GM10847 (cell line): ENCODE measurements at regions not wholly inside any gene's neighbourhood (a gene's known extent, or its start where the extent isn't known, plus 50 kb on each side); places are given as distances from the start of the nearest gene placed in this dataset.

Source experiments
- POLR2A ChIP-seq: IDR thresholded peaks from 2 replicates; pipeline ENCODE4 v1.6.1; 2011; ENCODE audit not compliant: insufficient read length; ENCODE audit errors: extremely low read depth

DNA sequence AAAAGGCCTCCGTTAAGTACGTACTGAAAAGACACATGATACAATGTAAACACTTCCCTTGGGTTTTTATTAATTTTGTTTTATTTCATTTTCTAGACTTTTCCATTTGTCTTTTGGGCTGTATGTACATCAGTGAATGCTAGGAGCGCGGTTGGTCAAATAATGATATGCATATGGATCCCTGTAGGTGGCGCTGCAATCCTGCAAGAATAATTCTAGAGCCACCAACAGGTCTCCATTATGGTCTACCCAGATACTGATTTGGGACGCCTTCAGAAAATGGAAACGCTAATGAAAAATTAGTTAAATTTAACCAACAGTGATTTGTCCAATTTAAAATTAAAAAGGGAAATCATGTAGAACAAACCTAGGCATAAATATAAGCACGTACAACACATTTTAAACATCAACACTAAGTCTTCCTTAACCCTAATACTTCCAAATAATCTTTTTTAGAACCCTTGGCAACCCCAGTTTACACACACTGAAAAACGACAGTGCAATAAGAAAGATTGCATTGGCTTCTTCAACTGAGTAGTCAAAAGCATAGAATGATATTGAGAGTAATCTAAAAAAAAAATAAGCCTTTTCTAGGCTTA is 433.5 kb downstream of the RFPL4B start:
- no peak for TF ChIP-seq POLR2A

DNA sequence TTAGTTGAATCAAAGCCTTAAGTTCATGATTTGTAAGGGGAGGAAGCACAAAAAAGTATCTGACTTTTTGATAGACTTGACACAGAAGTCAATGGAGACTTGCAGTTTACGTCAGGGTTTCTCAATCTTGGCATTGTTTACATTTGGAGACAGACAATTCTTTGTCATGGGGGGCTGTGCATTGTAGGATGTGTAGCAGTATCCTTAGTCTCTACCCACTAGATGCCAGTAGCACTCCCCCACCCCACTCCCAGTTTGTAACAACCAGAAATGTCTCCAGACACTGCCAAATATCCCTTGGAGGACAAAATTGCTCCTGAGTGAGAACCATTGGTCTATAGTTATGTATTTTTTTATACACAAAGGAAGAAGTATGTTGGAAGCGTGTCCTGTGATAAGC is 434.1 kb downstream of the RFPL4B start:
- no peak for TF ChIP-seq POLR2A

DNA sequence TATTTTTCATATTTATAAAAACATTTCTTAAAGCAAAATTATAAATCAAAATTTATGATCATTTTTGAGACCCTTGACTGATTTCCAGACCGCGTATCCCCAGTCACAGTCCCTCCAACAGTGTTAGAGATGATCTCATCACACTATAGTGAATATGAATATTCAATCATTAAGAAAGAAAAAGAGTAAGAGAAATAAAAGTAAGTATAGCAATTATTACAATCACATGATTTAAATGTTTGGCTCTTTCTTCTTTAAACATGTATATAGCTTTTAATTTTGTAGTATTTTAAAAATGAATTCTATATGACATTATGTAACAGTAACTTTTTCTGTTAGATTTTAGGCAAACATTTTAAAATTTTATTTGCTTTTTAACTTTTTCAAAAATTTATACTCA is 438.3 kb downstream of the RFPL4B start:
- no peak for TF ChIP-seq POLR2A

DNA sequence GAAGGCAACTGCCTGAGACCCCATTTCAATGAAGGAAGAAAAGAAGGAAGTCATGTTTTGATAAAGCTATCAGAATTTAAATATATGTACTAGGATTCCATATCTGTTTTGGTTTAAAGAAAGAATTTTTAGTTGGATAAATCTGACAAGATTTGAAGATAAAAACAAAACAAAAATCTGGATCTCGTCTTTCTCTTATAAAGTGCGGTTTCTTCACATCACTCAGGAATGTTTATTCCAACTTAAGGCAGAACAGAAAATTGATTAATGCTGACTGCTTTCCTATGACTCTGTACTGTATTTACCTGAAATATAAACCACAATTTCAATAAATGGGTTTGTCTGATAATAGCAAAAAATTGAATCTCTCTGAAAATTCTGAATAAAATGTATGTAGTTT is 439.7 kb downstream of the RFPL4B start:
- no peak for TF ChIP-seq POLR2A

DNA sequence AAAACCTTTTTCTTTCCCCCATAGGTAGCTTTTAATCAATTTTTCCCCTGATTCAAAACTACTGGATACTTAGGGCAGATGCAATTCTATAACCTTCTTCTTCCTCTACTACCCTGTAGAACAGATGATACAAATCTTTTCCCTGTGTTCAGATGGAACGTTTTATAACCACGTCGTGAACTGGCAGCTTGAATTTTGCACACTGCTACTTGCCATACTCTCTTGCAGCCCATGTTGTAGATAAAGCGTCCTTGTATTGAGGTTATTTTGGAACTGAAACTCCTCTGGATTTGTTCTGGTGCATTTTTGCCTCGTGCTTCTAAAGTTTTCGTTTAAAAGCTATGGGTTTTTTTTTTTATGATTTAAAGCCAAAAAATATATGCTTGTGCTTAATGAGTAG is 440.2 kb downstream of the RFPL4B start:
- no peak for TF ChIP-seq POLR2A

DNA sequence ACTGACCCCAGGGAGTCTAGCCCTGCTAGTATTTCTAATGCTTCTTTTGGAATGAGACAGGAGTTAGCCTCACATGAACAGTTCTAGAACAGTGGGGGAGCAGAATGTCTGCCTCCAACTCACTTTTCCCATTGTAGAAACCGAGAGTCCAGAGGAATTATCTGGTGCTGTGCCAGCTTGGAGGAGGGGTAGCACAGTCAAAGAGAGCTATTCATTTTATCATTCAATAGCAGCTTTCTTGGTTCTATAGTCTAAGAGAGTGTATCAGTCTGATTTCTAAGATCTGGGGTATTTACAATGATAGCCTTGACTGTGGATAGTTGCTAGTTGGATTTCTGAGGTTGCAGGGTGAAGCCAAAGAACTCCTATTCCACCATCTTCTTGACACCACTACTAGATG is 448.2 kb downstream of the RFPL4B start:
- TF ChIP-seq POLR2A = no peak

DNA sequence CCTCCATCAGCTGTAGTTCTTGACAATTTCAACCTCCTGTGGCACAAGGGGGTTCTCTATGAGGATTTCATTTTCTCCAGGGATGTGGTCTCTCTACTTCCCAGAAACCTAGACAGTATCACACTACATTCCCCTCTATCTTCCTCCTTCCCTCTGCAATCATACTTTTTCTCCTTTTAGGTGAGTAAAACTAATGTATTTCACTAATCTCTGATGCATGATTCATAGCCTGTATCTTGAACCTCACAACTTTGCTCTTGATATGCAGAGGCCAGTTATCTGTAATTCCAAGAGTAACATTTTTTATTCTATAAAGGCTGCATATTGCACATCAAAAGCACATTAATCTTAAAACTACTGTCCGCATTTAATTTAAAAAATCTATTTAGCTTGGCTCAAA is 449.6 kb downstream of the RFPL4B start:
- no peak for TF ChIP-seq POLR2A

DNA sequence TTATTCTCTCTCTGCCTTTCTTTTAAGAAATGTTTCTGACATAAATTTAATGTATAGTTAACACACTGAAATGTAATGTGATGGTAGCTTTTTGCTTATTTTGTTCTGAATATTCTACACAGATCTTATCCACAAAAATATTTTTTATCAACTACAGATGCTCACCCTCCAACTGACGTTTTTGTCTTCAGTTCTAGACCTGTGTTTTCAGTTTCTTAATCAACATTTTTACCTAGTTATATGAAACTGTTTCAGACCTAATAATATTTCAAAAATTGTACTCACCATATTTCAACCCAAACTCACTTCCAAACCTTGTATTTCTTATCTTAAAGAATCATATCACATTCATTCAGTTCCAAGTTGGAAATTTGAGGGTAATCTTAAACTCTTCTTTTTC is 452.8 kb downstream of the RFPL4B start:
- TF ChIP-seq POLR2A = no peak

DNA sequence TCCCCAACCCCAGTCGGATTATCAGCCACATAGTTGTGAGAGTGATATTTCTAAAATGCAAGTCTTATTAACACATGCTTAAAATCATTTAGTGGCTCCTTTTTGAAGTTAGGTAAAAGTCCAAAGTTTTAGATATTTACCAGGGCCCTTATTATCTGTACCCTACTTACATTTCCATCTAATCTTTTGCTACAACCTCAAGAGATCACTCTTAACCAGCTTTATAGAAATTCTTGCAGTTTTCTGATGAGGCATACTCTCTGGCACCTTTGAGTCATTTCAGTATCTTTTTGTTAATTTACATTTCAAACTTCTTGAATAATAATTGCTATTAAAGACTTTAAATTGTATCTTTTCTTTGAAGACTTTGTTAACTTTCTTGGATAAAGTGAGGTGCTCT is 453.3 kb downstream of the RFPL4B start:
- TF ChIP-seq POLR2A = no peak

DNA sequence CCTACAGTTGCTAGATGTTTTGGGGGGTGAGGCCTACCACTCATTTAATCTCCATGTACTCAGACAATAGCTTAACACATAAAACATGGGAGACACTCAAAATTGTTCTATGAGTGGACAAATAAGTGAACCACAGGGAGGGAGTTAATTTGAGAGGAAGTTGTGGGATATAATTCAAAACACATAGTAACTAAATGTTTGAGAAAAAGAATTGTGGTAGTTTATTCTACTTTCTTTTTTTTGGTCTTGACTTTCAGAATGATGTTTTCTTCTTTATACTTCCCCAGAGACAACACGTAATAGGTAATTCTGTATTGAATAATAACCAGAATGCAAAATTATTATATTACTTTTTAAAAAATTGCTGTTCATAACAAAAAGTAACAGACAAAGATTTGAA is 453.8 kb downstream of the RFPL4B start:
- TF ChIP-seq POLR2A = no peak

DNA sequence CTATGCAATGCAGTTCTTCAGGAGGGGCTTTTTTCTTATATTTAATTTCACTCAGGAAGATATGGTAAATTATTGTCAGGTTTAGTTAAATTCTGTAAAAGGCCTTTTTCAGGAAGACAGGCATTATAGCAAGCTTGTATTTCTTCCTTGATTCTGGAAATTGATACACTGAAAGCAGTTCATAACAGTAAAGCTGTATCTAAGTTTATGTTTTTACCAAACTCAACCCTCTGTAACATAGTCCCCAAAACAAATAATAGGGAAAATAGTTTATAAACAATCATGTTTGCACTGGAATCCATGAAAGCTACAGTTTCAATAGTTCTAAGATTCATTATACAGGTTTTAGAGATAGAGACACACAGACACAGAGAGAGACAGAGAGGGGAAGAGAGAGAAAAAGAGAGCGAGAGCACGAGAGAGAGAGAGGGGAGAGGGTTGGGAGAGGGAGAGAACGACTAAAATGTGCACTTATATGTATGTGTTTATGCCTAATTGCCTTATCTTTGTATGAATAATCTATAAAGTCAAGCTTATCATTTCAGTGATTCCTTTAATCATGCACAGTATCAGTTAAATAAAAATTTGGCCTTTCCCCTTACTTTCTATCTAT is 454.4 kb downstream of the RFPL4B start:
- no peak for TF ChIP-seq POLR2A

DNA sequence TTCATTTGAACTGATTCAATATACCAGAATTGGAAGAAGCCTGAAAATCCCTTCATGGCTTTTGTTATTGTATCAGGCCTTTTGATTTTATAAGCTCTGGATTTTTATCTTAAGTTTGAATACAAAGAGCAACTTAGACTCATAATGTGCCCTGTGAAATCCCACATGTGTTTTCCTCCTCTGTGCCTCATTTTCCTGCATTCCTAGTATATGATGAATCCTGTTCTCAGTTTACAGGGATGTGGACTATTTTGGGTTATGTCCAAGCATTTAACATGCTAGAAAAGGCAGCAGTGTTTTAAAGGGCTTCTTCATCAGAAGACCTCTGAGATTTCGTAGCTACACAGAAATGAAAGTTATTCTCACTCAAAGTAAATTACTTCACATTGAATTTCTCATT is 455.0 kb downstream of the RFPL4B start:
- TF ChIP-seq POLR2A = no peak

DNA sequence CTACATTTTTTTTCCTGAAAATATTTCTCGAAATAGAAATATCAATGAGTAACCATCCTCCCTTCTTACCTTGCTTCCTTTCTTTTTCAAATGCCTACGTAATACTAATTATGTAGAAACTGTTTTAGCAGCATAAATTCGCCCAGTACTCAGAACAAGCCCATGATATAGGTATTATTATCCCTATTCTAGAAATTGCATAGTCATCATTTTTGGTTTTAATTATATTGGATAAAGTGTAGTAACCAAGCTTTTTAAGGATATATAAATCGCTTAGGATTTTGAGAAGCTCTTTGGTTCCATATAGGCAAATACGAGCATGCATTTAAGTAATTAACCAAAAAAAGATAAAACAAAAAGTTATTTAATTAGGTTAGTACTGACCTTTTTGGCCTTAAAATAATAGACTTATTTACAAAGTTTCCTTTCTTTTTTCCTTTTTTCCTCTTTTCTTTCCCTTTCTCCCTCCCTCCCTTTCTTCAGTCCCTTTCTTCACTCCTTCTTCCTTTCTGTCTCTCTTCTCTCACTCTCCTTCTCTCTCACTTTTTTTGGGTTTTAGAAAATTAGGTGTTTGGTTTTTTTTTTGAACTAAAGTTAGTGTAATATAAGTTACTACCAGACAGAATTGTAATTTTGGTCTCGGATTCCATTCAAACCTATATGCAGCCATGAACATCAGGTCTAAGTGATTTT is 457.7 kb downstream of the RFPL4B start:
- TF ChIP-seq POLR2A = no peak

DNA sequence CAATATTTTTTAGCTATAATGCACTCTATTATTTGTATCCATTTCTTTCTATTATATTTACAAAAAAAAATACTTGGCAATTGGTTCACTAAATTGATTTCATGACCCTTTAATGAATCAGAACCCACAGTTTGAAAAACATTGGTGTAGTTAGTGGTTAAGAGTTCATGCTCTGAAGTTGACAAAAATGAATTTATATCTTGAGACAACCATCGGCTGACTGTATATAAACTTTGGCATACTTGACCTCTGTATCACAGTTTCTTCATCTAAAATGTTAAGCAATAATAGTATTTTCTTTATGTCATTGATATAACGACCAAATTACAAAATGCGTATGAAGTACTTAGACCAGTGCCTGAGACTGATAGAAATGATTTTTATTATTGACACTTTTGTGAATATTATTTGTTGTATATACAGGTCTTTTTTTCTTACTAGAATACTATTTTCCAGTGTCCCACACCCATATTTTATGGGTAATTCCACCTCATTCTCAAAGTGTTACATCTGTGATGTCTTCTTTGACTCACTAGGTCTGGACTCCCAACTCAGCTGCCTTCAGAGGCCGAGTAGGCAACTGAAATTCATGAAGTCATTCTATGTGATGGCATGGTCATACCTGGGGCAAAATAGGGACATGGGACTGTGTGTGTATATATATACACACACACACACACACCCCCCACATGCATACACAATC is 459.2 kb downstream of the RFPL4B start:
- TF ChIP-seq POLR2A = no peak

DNA sequence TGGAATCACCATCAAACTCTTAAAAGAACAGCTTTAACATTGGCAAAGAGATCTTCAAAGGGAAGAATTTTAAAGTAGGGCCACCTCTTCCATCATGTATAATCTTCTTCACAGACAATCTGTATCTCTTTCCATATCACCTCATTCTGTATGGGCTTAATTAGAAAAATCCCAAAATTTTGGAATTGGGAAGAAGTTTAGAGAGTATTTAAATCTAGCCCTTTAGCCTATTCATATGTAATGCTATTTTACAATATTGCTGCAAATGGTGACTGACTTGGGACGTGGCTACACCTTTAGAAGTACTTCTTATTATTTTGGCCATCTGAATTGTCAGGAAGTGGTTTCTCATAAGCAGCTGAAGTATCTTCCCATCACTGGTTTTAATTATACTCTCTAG is 474.3 kb downstream of the RFPL4B start:
- no peak for TF ChIP-seq POLR2A

DNA sequence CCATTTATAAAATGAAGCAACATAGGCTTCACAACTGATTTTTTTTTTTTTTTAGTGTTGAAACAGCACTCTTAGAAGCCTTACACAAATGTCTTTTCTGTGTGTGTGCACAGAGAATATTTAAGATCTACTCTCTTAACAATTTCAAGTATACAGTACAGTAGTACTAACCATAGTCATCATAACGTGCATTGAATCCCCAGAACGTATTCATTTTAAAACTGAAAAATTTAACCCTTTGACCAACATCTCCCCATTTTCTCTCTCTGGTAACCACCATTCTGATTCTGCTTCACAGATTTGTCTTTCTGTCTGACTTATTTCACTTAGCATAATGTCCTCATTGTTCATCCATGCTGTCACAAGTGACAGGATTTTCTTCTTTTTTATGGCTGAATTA is 475.6 kb downstream of the RFPL4B start:
- no peak for TF ChIP-seq POLR2A

DNA sequence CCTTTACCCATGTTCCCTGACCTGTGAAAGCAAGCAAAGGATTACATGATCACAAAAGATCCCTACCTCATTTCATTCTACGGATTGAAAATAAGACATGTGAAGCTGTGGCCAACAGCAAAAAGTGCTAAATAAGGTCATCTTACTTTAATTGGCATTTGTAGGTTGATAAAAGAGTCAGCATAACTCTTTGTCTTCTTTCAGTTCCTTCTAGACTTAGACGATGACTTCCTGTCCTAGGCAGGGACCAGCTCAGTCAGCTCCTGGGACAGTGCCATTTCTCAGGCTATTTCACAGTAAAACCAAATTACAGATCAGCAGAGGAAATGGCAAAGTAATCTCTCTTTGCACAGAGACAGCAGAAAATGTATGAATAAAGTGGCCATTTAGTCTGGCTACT is 480.7 kb downstream of the RFPL4B start:
- no peak for TF ChIP-seq POLR2A

DNA sequence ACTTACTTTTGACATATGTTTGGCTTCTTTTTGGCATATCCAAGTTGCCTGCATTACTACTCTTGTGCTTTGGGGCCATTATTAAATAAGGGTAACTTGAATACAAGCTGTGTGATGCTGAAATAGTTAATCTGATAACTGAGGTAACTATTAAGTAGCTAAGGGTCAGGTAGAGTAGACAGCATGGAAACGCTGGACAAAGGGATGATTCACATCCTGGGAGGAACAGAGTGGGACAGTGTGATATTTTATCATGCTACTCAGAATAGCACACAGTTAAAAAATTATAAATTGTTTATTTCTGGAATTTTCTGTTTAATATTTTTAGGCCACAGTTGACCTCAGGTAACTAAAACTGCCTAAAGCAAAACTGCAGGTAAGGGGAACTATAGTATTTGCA is 483.9 kb downstream of the RFPL4B start:
- TF ChIP-seq POLR2A = no peak
